ENCODE measurements at regions not wholly inside any gene's neighbourhood (a gene's known extent, or its start where the extent isn't known, plus 50 kb on each side); places are given as distances from the start of the nearest gene placed in this dataset.

DNA sequence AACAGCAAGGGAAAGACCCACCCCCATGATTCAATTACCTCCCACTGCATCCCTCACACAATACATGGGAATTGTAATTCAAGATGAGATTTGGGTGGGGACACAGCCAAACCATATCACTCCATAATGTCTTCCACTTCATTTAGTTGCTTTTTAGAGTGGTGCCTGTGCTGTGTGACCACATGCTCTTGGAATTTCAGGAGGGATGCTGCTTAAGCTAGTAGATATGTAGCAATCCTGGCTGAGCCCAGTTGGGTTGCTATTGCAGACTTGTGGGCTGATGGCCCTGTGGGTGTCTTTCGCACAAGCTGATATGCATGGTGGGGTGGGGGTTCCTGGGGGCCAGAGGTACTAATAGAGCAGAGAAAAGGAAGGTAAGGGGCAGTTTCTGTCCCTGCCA, 160.4 kb upstream of the SYT6 start:
- DNase-seq (ENCODE audit: low read depth in 2 of 2), result no peak

- no peak for DNase-seq (ENCODE audit: low read depth in 2 of 2)
These were observed 157.1 kb upstream of the SYT6 start for GRCh38 chr1:114310695-114311271.

GRCh38 chr1:114302821-114303220, 149.2 kb upstream of the SYT6 start:
- no peak for DNase-seq (ENCODE audit: low read depth in 2 of 2)

- DNase-seq (ENCODE audit: low read depth in 2 of 2), result no peak
These were observed 145.8 kb upstream of the SYT6 start for GRCh38 chr1:114299331-114299975.

GRCh38 chr1:114298008-114298407, 144.3 kb upstream of the SYT6 start:
- DNase-seq (ENCODE audit: low read depth in 2 of 2), result no peak

- DNase-seq (ENCODE audit: low read depth in 2 of 2), result no peak
These were observed 142.7 kb upstream of the SYT6 start for GRCh38 chr1:114296413-114296812.

DNA sequence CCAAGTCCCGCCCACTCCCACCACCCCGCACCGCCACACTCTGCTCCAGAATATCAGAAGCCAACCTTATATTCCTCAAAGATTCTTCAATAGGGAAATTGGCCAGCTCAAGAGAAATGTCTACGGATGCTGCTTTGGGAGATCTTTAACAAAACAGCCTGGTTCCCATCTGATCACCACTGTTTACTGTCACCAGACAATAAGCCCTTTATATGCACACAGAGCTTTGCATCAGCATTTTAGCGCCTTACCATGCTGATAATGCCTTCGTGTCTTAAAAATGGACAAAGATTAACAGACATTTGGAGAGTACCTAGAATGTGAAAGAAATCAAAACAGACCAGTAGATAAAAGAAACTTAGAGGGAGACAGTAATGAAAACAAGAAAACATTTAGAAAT, 141.7 kb upstream of the SYT6 start:
- DNase-seq (ENCODE audit: low read depth in 2 of 2), result no peak

DNA sequence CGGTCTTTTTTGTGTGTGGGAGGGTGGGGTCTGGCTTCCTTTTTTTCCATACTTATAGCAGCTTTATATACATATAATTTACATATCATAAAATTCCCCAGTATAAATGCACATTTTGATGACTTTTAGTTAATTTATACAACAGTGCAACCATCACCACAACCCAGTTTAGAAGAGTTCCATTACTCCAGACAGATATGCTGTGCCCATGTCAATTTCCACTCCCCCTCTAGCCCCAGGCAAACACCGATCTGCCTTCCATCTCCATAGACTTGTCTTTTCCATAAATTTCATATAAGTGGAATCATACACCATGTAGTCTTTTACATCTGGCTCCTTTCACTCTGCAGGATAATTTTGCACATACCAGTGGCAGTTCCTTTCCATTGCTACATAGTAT, 139.2 kb upstream of the SYT6 start:
- DNase-seq (ENCODE audit: low read depth in 2 of 2), result no peak

- no peak for DNase-seq (ENCODE audit: low read depth in 2 of 2)
These were observed 138.5 kb upstream of the SYT6 start for GRCh38 chr1:114292194-114292593.

DNA sequence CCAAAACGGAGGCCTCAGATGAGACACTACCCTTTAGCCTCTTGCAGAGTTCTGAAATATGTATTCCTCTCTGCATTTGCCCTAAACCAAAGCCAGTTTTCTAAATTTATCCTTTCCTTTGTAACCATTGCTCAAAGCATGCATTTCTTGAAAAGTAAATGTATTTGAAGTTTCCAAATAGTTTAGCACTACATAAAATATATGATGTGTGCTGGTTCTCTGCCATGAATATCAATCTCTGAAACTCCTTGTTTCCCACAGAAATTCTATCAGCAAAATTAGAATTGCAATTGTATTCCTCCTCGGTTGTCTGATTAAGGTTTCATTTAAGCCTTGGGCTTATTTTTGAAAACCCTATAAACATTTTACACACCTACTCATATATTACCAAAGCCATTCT, 137.1 kb upstream of the SYT6 start:
- no peak for DNase-seq (ENCODE audit: low read depth in 2 of 2)

GRCh38 chr1:114290341-114290740, 136.7 kb upstream of the SYT6 start:
- no peak for DNase-seq (ENCODE audit: low read depth in 2 of 2)

- DNase-seq (ENCODE audit: low read depth in 2 of 2), result no peak
These were observed 136.2 kb upstream of the SYT6 start for GRCh38 chr1:114289824-114290223.

DNA sequence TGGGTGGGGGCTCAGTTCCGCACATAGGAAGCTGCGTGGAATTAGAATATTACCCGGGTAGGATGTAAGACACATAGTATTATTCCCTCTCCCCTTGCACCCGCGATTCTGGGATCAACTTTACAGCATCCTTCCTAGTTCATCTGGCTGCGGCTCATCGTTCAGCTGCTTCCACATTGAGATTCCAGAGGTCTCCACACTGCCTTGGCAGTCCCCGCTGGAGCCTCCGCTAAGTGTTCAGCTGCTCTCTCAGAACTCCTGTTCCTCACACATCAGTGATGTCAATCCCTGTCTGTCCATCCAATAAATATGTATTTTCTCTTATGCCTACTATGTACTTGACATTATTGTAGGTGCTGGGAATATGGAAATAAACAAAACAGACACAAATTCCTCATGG, 135.6 kb upstream of the SYT6 start:
- no peak for DNase-seq (ENCODE audit: low read depth in 2 of 2)

- no peak for DNase-seq (ENCODE audit: low read depth in 2 of 2)
These were observed 133.3 kb upstream of the SYT6 start for GRCh38 chr1:114286960-114287359.

GRCh38 chr1:114286179-114286578, 132.5 kb upstream of the SYT6 start:
- DNase-seq (ENCODE audit: low read depth in 2 of 2), result no peak

GRCh38 chr1:114282751-114283403, 129.2 kb upstream of the SYT6 start:
- peak; percentile 69 to 78 for DNase-seq (ENCODE audit: low read depth in 2 of 2)

DNA sequence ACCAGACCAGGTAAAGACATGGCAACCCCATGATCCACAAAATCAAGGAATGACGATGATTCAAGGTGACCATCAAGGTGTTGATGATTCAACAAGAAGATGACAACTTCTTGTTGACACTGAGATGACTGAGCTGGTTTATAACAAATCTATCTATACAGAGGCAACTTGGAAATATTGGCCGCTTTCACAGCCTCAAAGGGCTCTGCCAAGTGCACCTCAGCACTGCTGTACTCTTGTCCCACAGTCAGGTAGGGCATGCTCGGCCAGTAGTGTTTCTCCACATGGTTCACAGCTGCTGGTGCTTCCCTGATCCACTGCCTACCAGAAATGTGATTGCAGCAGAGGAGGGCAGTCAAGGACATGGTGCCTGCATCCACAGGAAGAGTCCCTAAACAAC, 125.2 kb upstream of the SYT6 start:
- DNase-seq (ENCODE audit: low read depth in 2 of 2), result no peak

DNA sequence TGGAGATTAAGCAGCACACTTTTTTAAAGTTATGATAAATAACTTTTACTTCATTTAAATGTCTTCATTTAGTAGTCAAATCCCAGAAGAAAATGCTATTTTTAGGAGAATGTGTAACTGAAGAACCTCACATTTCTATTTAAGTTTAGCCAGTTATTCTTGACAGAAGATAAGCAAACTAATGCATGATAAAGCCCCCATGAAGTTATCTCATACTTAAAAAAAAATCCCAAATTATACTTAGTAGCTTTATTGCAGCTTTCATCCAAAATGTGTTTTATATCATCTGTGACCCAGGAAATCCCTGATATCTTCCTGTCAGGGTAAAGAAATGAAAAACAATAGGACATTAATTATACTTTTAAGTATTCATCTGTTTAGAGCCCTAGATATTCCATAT, 124.8 kb upstream of the SYT6 start:
- DNase-seq (ENCODE audit: low read depth in 2 of 2), result no peak

DNA sequence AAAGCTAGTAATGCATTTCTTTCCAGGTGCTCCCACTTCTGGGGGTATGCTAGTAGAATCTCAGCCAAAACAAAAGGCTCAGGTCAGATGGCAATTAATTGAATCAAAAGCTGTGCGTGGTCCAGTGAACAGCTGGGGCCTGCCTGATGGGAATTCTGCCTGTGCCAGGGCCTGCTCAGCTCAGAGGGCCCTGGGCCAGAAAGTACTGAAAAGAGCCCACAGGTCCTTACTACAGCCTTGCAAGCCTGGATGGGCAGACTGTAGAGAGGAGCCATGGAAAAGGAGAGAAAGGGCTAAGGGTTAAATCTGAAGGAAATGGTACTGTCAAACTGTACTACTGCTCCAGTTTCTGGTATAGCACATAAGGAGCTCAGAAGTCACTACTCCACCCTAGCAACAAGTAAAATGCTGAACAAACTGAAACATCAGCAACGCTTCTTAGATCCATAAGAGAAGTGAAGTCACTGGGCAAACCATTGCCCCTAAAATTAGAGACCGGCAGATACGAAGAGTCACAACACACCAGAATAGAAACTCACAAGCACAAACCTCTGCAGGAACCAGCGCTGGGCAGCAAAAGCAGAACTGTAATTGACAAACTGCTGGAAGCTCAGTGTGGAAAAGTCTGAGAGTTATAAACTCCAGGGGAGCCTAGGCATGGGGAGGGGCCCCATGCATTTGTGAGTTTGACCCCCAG, 121.1 kb upstream of the SYT6 start:
- DNase-seq (ENCODE audit: low read depth in 2 of 2), result no peak

DNA sequence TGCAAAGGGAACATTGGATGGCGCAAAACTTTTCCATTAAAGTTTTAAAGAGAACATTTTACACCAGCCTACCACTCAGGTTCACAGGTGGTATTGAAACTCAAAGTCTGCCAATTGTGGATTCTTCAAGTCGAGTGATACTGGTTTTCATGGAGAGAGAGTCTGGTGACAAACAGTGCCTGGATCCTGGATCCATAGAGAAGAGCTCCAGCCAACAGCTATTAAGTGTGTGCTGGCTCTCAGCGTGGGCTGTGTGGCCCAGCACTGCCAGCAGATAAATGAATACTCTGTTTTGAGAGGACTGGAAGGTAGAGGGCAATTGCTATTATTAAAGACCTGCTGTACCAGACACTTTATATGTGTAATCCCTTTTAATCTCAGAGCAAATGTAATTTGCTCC, 118.9 kb upstream of the SYT6 start:
- DNase-seq (ENCODE audit: low read depth in 2 of 2), result no peak

DNA sequence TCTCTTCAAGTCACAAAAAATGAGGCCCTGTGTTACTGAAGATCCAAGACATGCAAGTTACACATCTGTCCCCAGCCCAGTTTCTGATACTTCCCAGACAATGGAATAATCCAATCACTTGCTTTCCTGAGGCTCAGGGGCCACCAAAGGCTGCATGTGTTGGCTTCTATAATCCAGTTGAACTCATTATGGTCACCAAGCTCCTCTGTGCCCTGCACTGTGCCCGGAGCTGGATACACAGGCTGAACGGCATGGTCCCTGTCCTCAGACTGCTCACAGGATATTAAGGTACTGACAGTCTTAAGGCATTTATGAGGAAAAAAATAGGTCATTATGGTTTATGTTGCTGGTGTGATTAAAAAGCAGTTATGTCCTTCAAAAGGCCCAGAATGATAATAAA, 117.0 kb upstream of the SYT6 start:
- DNase-seq (ENCODE audit: low read depth in 2 of 2), result no peak

GRCh38 chr1:114270282-114270681, 116.6 kb upstream of the SYT6 start:
- no peak for DNase-seq (ENCODE audit: low read depth in 2 of 2)

DNA sequence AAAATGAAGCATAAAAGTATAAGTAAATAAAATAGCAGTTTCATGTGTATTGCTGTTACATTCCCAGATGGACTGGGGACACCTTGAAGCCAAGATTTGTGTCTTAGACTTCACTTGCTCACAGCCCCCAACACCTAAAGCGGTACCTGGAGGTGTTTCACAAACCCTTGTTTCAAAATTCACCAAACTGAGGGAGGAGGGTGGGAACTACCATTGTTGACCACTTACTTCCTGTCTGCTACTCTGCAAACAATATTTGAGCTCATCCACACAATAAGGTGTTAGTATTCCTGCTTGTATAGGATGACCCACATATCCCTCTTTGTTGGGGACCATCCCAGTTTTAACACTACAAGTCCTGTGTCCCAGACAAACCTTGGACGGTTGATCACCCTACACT, 115.9 kb upstream of the SYT6 start:
- no peak for DNase-seq (ENCODE audit: low read depth in 2 of 2)

All from stimulated activated CD4-positive, alpha-beta T cell treated with anti-CD3 and anti-CD28 coated beads, Interleukin-15, amount 100 ng/mL, for 48 hours (primary cell).